Right lobe of liver (tissue), 6 donors: ENCODE measurements at regions not wholly inside any gene's neighbourhood (a gene's known extent, or its start where the extent isn't known, plus 50 kb on each side); places are given as distances from the start of the nearest gene placed in this dataset.

Source experiments
- ATAC-seq, 4 donors: fragments of 200-7000 bp; cut with Tn5 transposase; one replicate each; pipeline ENCODE4 v1.9.1; 2020; ENCODE audit warnings: mild to moderate bottlenecking in 4 of 4, moderate library complexity in 4 of 4
- DNase-seq, 3 donors: peaks; one replicate each; pipeline ENCODE4 v3.0.0-alpha.2; 2020
- H3K27ac ChIP-seq, 3 donors: fragments of 200-600 bp; one replicate each; pipeline ENCODE4 v1.8.0; 2022
- H3K27me3 ChIP-seq, 2 donors: fragments of 200-600 bp; one replicate each; pipeline ENCODE4 v1.8.0; 2022
- H3K36me3 ChIP-seq, 4 donors: fragments of 200-600 bp; sonication (generic) in 1 of 4; one replicate each; pipeline versions ENCODE4 v1.5.1 to v1.8.0; 2017 to 2022; ENCODE audit warnings: control low read depth in 1 of 4
- H3K4me1 ChIP-seq, 4 donors: fragments of 200-600 bp; sonication (generic) in 1 of 4; one replicate each; pipeline versions ENCODE4 v1.5.1 to v1.8.0; 2017 to 2022; ENCODE audit warnings: control low read depth in 1 of 4
- H3K4me3 ChIP-seq, 3 donors: fragments of 200-600 bp; one replicate each; pipeline ENCODE4 v1.8.0; 2022
- H3K9me3 ChIP-seq, 4 donors: fragments of 200-600 bp; sonication (generic) in 1 of 4; one replicate each; pipeline versions ENCODE4 v1.5.1 to v1.8.0; 2017 to 2022; ENCODE audit warnings: control low read depth in 1 of 4
- POLR2A ChIP-seq: fragments of 450-650 bp; IDR thresholded peaks from one replicate; pipeline ENCODE4 v1.6.1; 2017; ENCODE audit warnings: antibody characterized with exemption, mild to moderate bottlenecking
- WGBS: methylation state at CpG from one replicate; pipeline ENCODE4 v1.1.6; 2018; ENCODE audit warnings: low coverage, low lambda C conversion rate; ENCODE audit not compliant: insufficient coverage; ENCODE audit errors: missing lambda C conversion rate; 5-methylcytosine and 5-hydroxymethylcytosine counted together
- intact Hi-C, 2 donors: fragments of 100-400 bp; cut with DNase I; formaldehyde crosslinking; loops; one replicate each; pipeline versions ENCODE4 v1.11.2 to v1.14.1; 2022
- TF ChIP-seq, protein P1 (sequence below), 4 donors: fragments of 200-600 bp in 3 of 4; fragments of 450-650 bp in 1 of 4; IDR thresholded peaks; one replicate each; pipeline versions ENCODE4 v1.5.1 to v1.8.0; 2016 to 2022; ENCODE audit warnings: antibody characterized with exemption in 4 of 4, mild to moderate bottlenecking in 2 of 4
- donor health status: DM: no; HTN: yes; CAD: no.
- donor health status: DM: no; HTN: no; CAD: no.
- donor health status: DM: no; HTN: no; CAD: no.
- donor health status: DM: no; HTN: yes; CAD: no.
- donor health status: DM: no; HTN: yes; CAD: no.

DNA sequence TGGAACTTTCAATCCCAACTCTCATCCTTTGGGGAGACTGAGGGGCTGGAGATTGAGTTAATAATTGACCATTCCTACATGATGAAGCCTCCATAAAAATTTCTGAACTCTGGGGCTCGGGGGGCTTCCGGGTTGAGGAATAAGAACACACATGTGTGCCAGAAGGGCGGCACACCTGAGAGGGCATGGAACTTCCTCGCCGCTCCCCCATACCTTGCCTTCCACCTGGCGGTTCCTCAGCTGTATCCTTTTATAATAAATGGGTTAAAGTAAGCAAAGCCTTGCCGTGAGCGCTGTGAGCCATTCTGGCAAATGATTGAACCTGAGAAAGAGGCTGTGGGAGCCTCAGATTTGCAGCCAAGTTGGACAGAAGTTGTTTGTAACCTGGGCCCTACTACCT lies 164.8 kb downstream of the LY86 start:
- Histone ChIP-seq H3K27ac (no peak overlapping the region), H3K9me3 (no peaks in the 10 kb centered on the region), H3K4me3 (no peak overlapping the region), H3K36me3 (no peaks in the 10 kb centered on the region), H3K27me3 (no peaks in the 10 kb centered on the region), H3K4me1 (peaks cover 0 to 17% (median 9%) of the 10 kb centered on the region in 4 donors)
- intact Hi-C loops: no loop called here
- ATAC-seq (no peak), DNase-seq (no peak)
- TF ChIP-seq POLR2A: no peak
- TF ChIP-seq, protein P1, sequence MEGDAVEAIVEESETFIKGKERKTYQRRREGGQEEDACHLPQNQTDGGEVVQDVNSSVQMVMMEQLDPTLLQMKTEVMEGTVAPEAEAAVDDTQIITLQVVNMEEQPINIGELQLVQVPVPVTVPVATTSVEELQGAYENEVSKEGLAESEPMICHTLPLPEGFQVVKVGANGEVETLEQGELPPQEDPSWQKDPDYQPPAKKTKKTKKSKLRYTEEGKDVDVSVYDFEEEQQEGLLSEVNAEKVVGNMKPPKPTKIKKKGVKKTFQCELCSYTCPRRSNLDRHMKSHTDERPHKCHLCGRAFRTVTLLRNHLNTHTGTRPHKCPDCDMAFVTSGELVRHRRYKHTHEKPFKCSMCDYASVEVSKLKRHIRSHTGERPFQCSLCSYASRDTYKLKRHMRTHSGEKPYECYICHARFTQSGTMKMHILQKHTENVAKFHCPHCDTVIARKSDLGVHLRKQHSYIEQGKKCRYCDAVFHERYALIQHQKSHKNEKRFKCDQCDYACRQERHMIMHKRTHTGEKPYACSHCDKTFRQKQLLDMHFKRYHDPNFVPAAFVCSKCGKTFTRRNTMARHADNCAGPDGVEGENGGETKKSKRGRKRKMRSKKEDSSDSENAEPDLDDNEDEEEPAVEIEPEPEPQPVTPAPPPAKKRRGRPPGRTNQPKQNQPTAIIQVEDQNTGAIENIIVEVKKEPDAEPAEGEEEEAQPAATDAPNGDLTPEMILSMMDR (IDR thresholded peaks at IDR 0.05): no peak
- WGBS: 78% methylated on average over 3 of the region's 8 CpGs

DNA sequence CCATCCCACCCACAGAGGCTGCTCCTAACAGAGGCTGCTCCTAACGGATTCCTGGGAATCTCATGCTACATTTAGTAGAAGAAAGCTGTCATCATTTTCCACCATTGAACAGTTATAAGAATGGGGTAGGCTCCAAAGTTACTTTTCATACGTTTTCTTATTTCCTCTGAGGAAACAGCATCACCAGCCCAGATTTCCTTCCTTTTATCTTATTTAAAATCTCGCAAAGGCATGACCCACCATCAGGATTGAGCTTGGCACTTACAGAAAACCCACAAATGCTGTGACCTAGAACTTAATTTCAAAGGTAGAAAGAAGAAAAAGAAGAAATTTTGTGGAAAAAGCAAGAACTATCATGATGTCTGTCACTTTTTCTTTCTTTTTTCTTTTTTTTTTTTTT lies 168.0 kb downstream of the LY86 start:
- DNase-seq (no peak), ATAC-seq (no peak)
- Histone ChIP-seq H3K4me1 (peaks cover 0 to 13% (median 2%) of the 10 kb centered on the region in 4 donors), H3K36me3 (no peaks in the 10 kb centered on the region), H3K27ac (no peak overlapping the region), H3K4me3 (no peak overlapping the region), H3K9me3 (no peaks in the 10 kb centered on the region), H3K27me3 (no peaks in the 10 kb centered on the region)
- TF ChIP-seq, protein P1 (IDR thresholded peaks at IDR 0.05): no peak
- intact Hi-C loops: no loop called here
- WGBS: 54% methylated on average over 3 of the region's 3 CpGs

DNA sequence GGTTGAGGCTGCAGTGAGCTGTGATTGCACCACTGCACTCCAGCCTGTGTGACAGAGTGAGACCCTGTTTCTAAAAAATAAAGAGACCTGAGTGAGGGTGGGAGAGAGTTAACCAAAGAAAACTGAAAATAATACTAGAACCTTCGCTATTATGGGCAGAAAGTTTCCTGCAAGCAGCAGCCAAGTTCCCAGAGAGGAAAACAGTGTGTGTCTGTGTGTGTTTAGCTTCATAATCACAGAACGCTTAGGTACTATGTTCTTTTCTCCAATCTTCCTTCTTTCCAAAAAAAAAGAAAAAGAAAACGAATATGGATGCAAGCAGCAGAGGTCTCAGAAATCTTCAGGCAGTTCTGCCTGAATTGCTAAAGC lies 170.0 kb downstream of the LY86 start:
- H3K27me3 ChIP-seq: no peaks in the 10 kb centered on the region
- no peak overlapping the region for H3K4me3 ChIP-seq
- no peaks in the 10 kb centered on the region for H3K36me3 ChIP-seq
- H3K4me1 ChIP-seq: peaks cover 0 to 13% (median 2%) of the 10 kb centered on the region in 4 donors
- TF ChIP-seq, protein P1 (IDR thresholded peaks at IDR 0.05): no peak
- no peak for TF ChIP-seq POLR2A
- 39% methylated on average over 3 of the region's 3 CpGs for WGBS
- peak overlapping the region; percentile 45 to 56 (median 47) for H3K27ac ChIP-seq
- intact Hi-C loops: no loop called here
- ATAC-seq: peak; percentile 10 to 60 (median 30)
- DNase-seq: no peak
- H3K9me3 ChIP-seq: no peaks in the 10 kb centered on the region

DNA sequence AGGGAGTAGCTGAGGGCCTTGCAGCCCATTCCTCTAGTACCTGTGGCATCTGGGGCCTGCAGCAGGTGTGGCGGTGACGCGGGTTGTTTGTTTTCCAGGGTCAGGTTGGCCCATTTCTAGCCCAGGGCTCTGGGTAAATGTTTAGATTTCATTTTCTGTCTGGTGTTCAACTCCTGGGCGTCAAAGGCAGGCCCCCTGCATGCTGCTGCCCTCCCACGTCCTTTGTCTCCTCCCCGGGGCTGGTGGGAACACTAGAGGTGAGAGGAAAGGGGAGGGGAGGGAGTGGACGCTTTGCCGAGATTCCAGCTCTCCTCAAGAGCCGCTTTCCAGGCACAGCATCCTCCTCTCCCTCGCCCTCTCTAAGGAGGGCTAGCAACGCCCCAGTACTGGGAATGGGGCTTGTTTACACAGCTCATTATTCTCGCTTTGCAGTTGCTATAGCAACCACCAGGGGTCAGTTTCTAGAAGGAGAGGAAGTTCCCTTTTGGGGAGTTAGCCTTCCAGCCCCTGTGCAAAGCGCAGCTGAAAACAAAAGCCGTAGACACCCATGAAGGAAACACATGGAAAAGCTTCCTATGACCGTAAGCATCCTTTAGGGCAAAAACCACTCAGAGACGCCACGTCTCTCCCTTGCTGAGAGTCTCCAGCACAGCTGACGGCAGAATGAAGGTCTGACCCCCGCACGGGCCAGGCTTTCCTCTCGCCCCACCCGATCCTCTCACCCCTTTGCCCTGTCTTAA lies 170.6 kb downstream of the LY86 start:
- Histone ChIP-seq H3K27me3 (no peaks in the 10 kb centered on the region), H3K4me3 (no peak overlapping the region), H3K27ac (peak overlapping the region; percentile 47 to 66 (median 56)), H3K4me1 (peaks cover 0 to 13% (median 2%) of the 10 kb centered on the region in 4 donors), H3K9me3 (no peaks in the 10 kb centered on the region), H3K36me3 (no peaks in the 10 kb centered on the region)
- intact Hi-C loops: no loop called here
- ATAC-seq (peak; percentile 88 to 91 (median 90)), DNase-seq (peak; percentile 51 to 80 (median 80))
- TF ChIP-seq POLR2A: no peak
- TF ChIP-seq, protein P1 (IDR thresholded peaks at IDR 0.05): peak; percentile 39 to 47 (median 42)
- WGBS: 33% methylated on average over 14 of the region's 22 CpGs
